ENCODE measurements at regions not wholly inside any gene's neighbourhood (a gene's known extent, or its start where the extent isn't known, plus 50 kb on each side); places are given as distances from the start of the nearest gene placed in this dataset.
"Not testable (repeated sequence)": the region's sequence is repeated elsewhere in the genome, so short reads cannot be mapped to it uniquely, and the experiment has no call there.

- intact Hi-C loops (cut with DNase I): no loop called here
- DNase-seq: peak in 4 of 42 donors; percentile 1 to 12 (median 2)
These were observed 82.9 kb downstream of the LAS1L start for GRCh38 chrX:65451663-65452062.

GRCh38 chrX:65420154-65420553 lies 114.4 kb downstream of the LAS1L start:
- no peak for DNase-seq
- intact Hi-C loops (cut with DNase I): no loop called here

GRCh38 chrX:65407662-65408061 lies 126.9 kb downstream of the LAS1L start:
- DNase-seq; intact Hi-C loops (cut with DNase I): not testable (repeated sequence)

GRCh38 chrX:65407157-65407626 lies 127.4 kb downstream of the LAS1L start:
- intact Hi-C loops (cut with DNase I): no loop called here
- DNase-seq: peak in 1 of 42 donors; percentile 2

- intact Hi-C loops (cut with DNase I): no loop called here
- peak in 39 of 42 donors; percentile 1 to 71 (median 37) for DNase-seq
These were observed 128.1 kb downstream of the LAS1L start for GRCh38 chrX:65406532-65406931.

- intact Hi-C loops (cut with DNase I): no loop called here
- no peak for DNase-seq
These were observed 142.3 kb downstream of the LAS1L start for GRCh38 chrX:65392284-65392683.

GRCh38 chrX:65389120-65389519 lies 145.5 kb downstream of the LAS1L start:
- intact Hi-C loops (cut with DNase I); DNase-seq: not testable (repeated sequence)
